Smooth muscle cell (in vitro differentiated cells): ENCODE measurements at regions not wholly inside any gene's neighbourhood (a gene's known extent, or its start where the extent isn't known, plus 50 kb on each side); places are given as distances from the start of the nearest gene placed in this dataset.

Source experiments
- DNase-seq: peaks from one replicate; lab custom pipeline; 2025; ENCODE audit not compliant: unreplicated experiment; lab: John Stamatoyannopoulos, UW
- H2AFZ ChIP-seq: fragments of 200-600 bp; sonication (generic); 2 replicates; pipeline ENCODE4 v1.6.0; 2016; ENCODE audit warnings: antibody characterized with exemption, low read depth, mild to moderate bottlenecking
- H3F3A ChIP-seq: fragments of 200-600 bp; sonication (generic); 2 replicates; pipeline ENCODE4 v1.6.0; 2017; ENCODE audit warnings: antibody characterized with exemption, low read depth
- H3K27ac ChIP-seq: fragments of 200-600 bp; sonication (generic); 2 replicates; pipeline ENCODE4 v1.5.1; 2016; ENCODE audit warnings: low read depth, mild to moderate bottlenecking
- H3K27me3 ChIP-seq: fragments of 200-600 bp; sonication (generic); 2 replicates; pipeline ENCODE4 v1.6.1; 2016; ENCODE audit warnings: low read depth, mild to moderate bottlenecking
- H3K36me3 ChIP-seq: fragments of 200-600 bp; sonication (generic); 2 replicates; pipeline ENCODE4 v1.5.1; 2016; ENCODE audit warnings: low read depth
- H3K4me1 ChIP-seq: fragments of 200-600 bp; sonication (generic); 2 replicates; pipeline ENCODE4 v1.5.1; 2016; ENCODE audit warnings: low read depth
- H3K4me2 ChIP-seq: fragments of 200-600 bp; sonication (generic); 2 replicates; pipeline ENCODE4 v1.6.0; 2016; ENCODE audit warnings: mild to moderate bottlenecking
- H3K4me3 ChIP-seq: fragments of 200-600 bp; sonication (generic); 2 replicates; pipeline ENCODE4 v1.5.1; 2016; ENCODE audit warnings: mild to moderate bottlenecking
- H3K79me2 ChIP-seq: fragments of 200-600 bp; sonication (generic); 2 replicates; pipeline ENCODE4 v1.6.0; 2016; ENCODE audit warnings: low read depth, mild to moderate bottlenecking
- H3K9ac ChIP-seq: fragments of 200-600 bp; sonication (generic); 2 replicates; pipeline ENCODE4 v1.6.0; 2016; ENCODE audit warnings: low read depth
- H3K9me3 ChIP-seq: fragments of 200-600 bp; sonication (generic); replicated peaks from 2 replicates; pipeline ENCODE4 v1.5.1; 2016; ENCODE audit warnings: low read depth
- H4K20me1 ChIP-seq: fragments of 200-600 bp; sonication (generic); 2 replicates; pipeline ENCODE4 v1.6.0; 2016; ENCODE audit warnings: low read depth
- CTCF ChIP-seq: fragments of 200-600 bp; sonication (generic); IDR thresholded peaks from 2 replicates; pipeline ENCODE4 v1.5.1; 2017; ENCODE audit warnings: borderline replicate concordance, mild to moderate bottlenecking, antibody characterized with exemption; ENCODE audit not compliant: insufficient read depth, poor library complexity, severe bottlenecking
- WGBS: methylation state at CpG from one replicate; pipeline ENCODE4 v1.1.7; 2016; ENCODE audit warnings: low lambda C conversion rate; 5-methylcytosine and 5-hydroxymethylcytosine counted together

- Histone ChIP-seq H3K36me3 (no peaks in the 10 kb centered on the region), H3K9ac (no peak overlapping the region), H4K20me1 (no peaks in the 10 kb centered on the region), H2AFZ (no peak overlapping the region), H3K27ac (no peak overlapping the region), H3K4me1 (no peaks in the 10 kb centered on the region), H3K4me2 (no peak overlapping the region), H3K9me3 (no peaks in the 10 kb centered on the region), H3K4me3 (no peak overlapping the region), H3F3A (no peaks in the 10 kb centered on the region), H3K27me3 (no peaks in the 10 kb centered on the region), H3K79me2 (no peaks in the 10 kb centered on the region)
- no peak for TF ChIP-seq CTCF
- DNase-seq = no peak
- WGBS = 95% methylated on average over 1 of the region's 1 CpG
These were observed 527.8 kb downstream of the SH2D4B start for GRCh38 chr10:81065474-81065873.

GRCh38 chr10:81068460-81068859, 530.8 kb downstream of the SH2D4B start:
- H3K27me3 ChIP-seq = no peaks in the 10 kb centered on the region
- no peaks in the 10 kb centered on the region for H3K4me1 ChIP-seq
- 59% methylated on average over 3 of the region's 3 CpGs for WGBS
- H3F3A ChIP-seq = no peaks in the 10 kb centered on the region
- H2AFZ ChIP-seq = no peak overlapping the region
- H3K79me2 ChIP-seq = no peaks in the 10 kb centered on the region
- no peaks in the 10 kb centered on the region for H3K9me3 ChIP-seq
- H4K20me1 ChIP-seq = no peaks in the 10 kb centered on the region
- no peak for DNase-seq
- no peak overlapping the region for H3K4me3 ChIP-seq
- H3K27ac ChIP-seq = no peak overlapping the region
- no peaks in the 10 kb centered on the region for H3K36me3 ChIP-seq
- no peak overlapping the region for H3K4me2 ChIP-seq
- no peak for TF ChIP-seq CTCF
- H3K9ac ChIP-seq = no peak overlapping the region

GRCh38 chr10:81071087-81071796, 533.5 kb downstream of the SH2D4B start:
- DNase-seq = no peak
- H3K27ac ChIP-seq = no peak overlapping the region
- no peaks in the 10 kb centered on the region for H4K20me1 ChIP-seq
- H3K4me2 ChIP-seq = no peak overlapping the region
- H3K4me1 ChIP-seq = no peaks in the 10 kb centered on the region
- H3K27me3 ChIP-seq = no peaks in the 10 kb centered on the region
- H3K4me3 ChIP-seq = no peak overlapping the region
- H2AFZ ChIP-seq = no peak overlapping the region
- H3K36me3 ChIP-seq = no peaks in the 10 kb centered on the region
- no peaks in the 10 kb centered on the region for H3K9me3 ChIP-seq
- H3K9ac ChIP-seq = no peak overlapping the region
- H3K79me2 ChIP-seq = no peaks in the 10 kb centered on the region
- 79% methylated on average over 3 of the region's 3 CpGs for WGBS
- H3F3A ChIP-seq = no peaks in the 10 kb centered on the region
- TF ChIP-seq CTCF = no peak

- Histone ChIP-seq H4K20me1 (no peaks in the 10 kb centered on the region), H3K79me2 (no peaks in the 10 kb centered on the region), H3K4me1 (no peaks in the 10 kb centered on the region), H3K9me3 (no peaks in the 10 kb centered on the region), H3K36me3 (no peaks in the 10 kb centered on the region), H3K4me2 (no peak overlapping the region), H3K27ac (no peak overlapping the region), H3K9ac (no peak overlapping the region), H3K4me3 (no peak overlapping the region), H2AFZ (no peak overlapping the region), H3K27me3 (no peaks in the 10 kb centered on the region), H3F3A (no peaks in the 10 kb centered on the region)
- TF ChIP-seq CTCF = no peak
- DNase-seq = no peak
- 80% methylated on average over 2 of the region's 2 CpGs for WGBS
These were observed 535.5 kb downstream of the SH2D4B start for GRCh38 chr10:81073155-81073554.
